Immature natural killer cell (primary cell): ENCODE measurements at regions not wholly inside any gene's neighbourhood (a gene's known extent, or its start where the extent isn't known, plus 50 kb on each side); places are given as distances from the start of the nearest gene placed in this dataset.
"Not testable (repeated sequence)": the region's sequence is repeated elsewhere in the genome, so short reads cannot be mapped to it uniquely, and the experiment has no call there.

Experiments used
- DNase-seq, 3 donors: peaks; one replicate each; pipeline ENCODE4 v3.0.0; 2022; ENCODE audit warnings: mixed read lengths in 1 of 3
- H3K27ac Mint-ChIP-seq, 6 donors: one replicate each; pipeline ENCODE4 v1.8.0; 2020; ENCODE audit warnings: mixed read lengths in 6 of 6, mild to moderate bottlenecking in 5 of 6, inconsistent platforms in 4 of 6, moderate library complexity in 3 of 6
- H3K27me3 Mint-ChIP-seq, 3 donors: one replicate each; pipeline ENCODE4 v1.8.0; 2020 to 2021; ENCODE audit warnings: low read depth in 3 of 3, mild to moderate bottlenecking in 3 of 3, mixed read lengths in 3 of 3, moderate library complexity in 3 of 3, inconsistent platforms in 1 of 3
- H3K36me3 Mint-ChIP-seq, 3 donors: one replicate each; pipeline ENCODE4 v1.8.0; 2020; ENCODE audit warnings: mixed read lengths in 3 of 3, inconsistent platforms in 2 of 3, mild to moderate bottlenecking in 2 of 3
- H3K4me1 Mint-ChIP-seq, 2 donors: one replicate each; pipeline ENCODE4 v1.8.0; 2020; ENCODE audit warnings: inconsistent platforms in 2 of 2, mild to moderate bottlenecking in 2 of 2, mixed read lengths in 2 of 2, moderate library complexity in 1 of 2
- H3K4me3 Mint-ChIP-seq, 5 donors: one replicate each; pipeline ENCODE4 v1.8.0; 2020; ENCODE audit warnings: mild to moderate bottlenecking in 5 of 5, mixed read lengths in 5 of 5, inconsistent platforms in 3 of 5, moderate library complexity in 3 of 5
- H3K9me3 Mint-ChIP-seq, 6 donors: one replicate each; pipeline ENCODE4 v1.8.0; 2020; ENCODE audit warnings: mild to moderate bottlenecking in 6 of 6, mixed read lengths in 6 of 6, inconsistent platforms in 4 of 6, moderate library complexity in 3 of 6

GRCh38 chr7:65239707-65240352, 133.8 kb upstream of the ZNF92 start:
- Mint-ChIP-seq H3K4me3 (peak overlapping the region; percentile 68 to 80 (median 76)), H3K27me3 (peaks cover 2 to 11% (median 4%) of the 10 kb centered on the region in 3 donors)

DNA sequence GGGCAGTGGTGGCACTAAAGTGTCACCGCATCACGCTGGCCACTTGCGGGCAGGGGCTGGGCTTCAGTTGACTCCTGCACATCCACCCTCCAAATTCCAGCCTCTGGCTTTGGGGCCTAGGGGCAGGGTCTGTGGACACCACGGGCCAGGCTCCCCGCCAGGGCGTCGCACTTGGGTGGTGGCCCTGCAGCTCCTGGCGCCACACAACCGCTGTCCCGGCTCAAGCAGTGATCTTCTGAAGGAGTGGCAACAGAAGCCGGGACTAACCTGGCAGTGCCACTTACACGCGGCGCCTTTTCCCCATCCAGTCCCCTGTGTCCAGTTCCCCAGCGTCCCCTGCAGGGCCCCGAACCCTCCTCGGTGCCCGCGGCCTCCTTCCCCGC, 134.3 kb upstream of the ZNF92 start:
- Mint-ChIP-seq H3K27me3 (peaks cover 2 to 9% (median 4%) of the 10 kb centered on the region in 3 donors), H3K9me3 (no peaks in the 10 kb centered on the region), H3K4me3 (peak overlapping the region in 4 of 5 donors; percentile 33 to 61 (median 46)), H3K27ac (no peak overlapping the region), H3K4me1 (peaks cover 20 to 21% of the 10 kb centered on the region in 2 donors), H3K36me3 (no peaks in the 10 kb centered on the region)
- no peak for DNase-seq

More at GRCh38 chr7:65239707-65240352, 133.8 kb upstream of the ZNF92 start:
- H3K36me3 Mint-ChIP-seq, result no peaks in the 10 kb centered on the region
- peaks cover 15% of the 10 kb centered on the region in 2 donors for H3K4me1 Mint-ChIP-seq
- no peaks in the 10 kb centered on the region for H3K9me3 Mint-ChIP-seq
- H3K27ac Mint-ChIP-seq, result peak overlapping the region in 1 of 6 donors; percentile 60
- peak in 1 of 3 donors; percentile 26 for DNase-seq

GRCh38 chr7:65238785-65239184, 134.9 kb upstream of the ZNF92 start:
- H3K27ac Mint-ChIP-seq, result no peak overlapping the region
- peaks cover 2 to 9% (median 4%) of the 10 kb centered on the region in 3 donors for H3K27me3 Mint-ChIP-seq
- peaks cover 26% of the 10 kb centered on the region in 2 donors for H3K4me1 Mint-ChIP-seq
- H3K9me3 Mint-ChIP-seq, result no peaks in the 10 kb centered on the region
- DNase-seq, result no peak
- no peaks in the 10 kb centered on the region for H3K36me3 Mint-ChIP-seq
- H3K4me3 Mint-ChIP-seq, result peak overlapping the region in 3 of 5 donors; percentile 33 to 58 (median 41)

DNA sequence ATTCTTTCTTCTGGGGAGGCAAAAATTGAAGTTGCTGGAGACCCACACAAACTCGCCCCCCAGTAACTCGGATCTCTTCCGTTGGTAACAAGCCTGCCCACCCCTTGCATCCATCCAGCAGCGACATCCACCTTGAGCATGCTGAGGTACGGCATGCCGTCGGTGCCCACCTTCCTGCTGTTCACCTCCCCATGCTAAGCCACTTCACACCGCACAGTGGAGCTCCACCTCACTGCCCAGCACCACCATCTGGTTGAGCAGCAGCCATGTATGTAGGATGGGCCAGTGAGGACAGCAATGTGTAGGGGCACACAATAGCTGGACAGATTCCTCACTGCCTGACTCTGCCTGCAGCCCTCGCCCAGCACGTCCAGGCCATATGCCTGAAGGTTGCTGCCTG, 138.1 kb upstream of the ZNF92 start:
- Mint-ChIP-seq H3K27me3 (peaks cover 0 to 4% (median 0%) of the 10 kb centered on the region in 3 donors), H3K9me3 (no peaks in the 10 kb centered on the region), H3K27ac (peak overlapping the region in 3 of 6 donors; percentile 8 to 78 (median 50)), H3K4me3 (peak overlapping the region in 3 of 5 donors; percentile 2 to 71 (median 48)), H3K36me3 (no peaks in the 10 kb centered on the region), H3K4me1 (peaks cover 45 to 46% of the 10 kb centered on the region in 2 donors)
- DNase-seq, result no peak

- peak overlapping the region in 3 of 6 donors; percentile 8 to 78 (median 41) for H3K27ac Mint-ChIP-seq
- H3K27me3 Mint-ChIP-seq, result no peaks in the 10 kb centered on the region
- H3K4me1 Mint-ChIP-seq, result peaks cover 45 to 46% of the 10 kb centered on the region in 2 donors
- peak overlapping the region; percentile 39 to 76 (median 62) for H3K4me3 Mint-ChIP-seq
- H3K9me3 Mint-ChIP-seq, result no peaks in the 10 kb centered on the region
- DNase-seq, result peak in 2 of 3 donors; percentile 24 to 52
- H3K36me3 Mint-ChIP-seq, result no peaks in the 10 kb centered on the region
Observed at GRCh38 chr7:65233409-65234034, 140.1 kb upstream of the ZNF92 start.

- peaks cover 34 to 35% of the 10 kb centered on the region in 2 donors for H3K4me1 Mint-ChIP-seq
- no peak for DNase-seq
- H3K27me3 Mint-ChIP-seq, result peaks cover 0 to 1% (median 0%) of the 10 kb centered on the region in 3 donors
- no peaks in the 10 kb centered on the region for H3K9me3 Mint-ChIP-seq
- H3K36me3 Mint-ChIP-seq, result no peaks in the 10 kb centered on the region
- H3K4me3 Mint-ChIP-seq, result no peak overlapping the region
- H3K27ac Mint-ChIP-seq, result no peak overlapping the region
Observed at GRCh38 chr7:65230231-65230630, 143.4 kb upstream of the ZNF92 start.

DNA sequence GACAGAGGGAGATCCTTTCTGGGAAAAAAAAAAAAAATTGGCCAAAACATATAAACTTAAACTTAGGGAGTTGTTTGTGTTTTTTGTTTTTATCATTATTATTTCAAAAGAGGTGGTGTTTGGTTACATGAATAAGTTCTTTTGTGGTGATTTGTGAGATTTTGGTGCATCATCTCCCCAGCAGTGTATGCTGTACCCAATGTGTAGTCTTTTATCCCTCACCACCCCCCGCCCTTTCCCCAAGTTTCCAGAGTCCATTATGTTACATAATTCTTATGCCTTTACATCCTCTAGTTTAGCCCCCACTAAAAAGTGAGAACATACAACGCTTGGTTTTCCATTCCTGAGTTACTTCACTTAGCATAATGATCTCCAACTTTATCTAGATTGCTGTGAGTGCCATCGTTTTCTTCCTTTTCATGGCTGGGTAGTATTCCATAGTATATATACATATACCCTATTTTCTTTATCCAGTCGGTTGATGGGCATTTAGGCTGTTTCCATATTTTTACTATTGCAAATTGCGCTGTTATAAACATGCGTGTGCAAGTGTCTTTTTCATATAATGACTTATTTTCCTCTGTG, 148.1 kb upstream of the ZNF92 start:
- Mint-ChIP-seq H3K27me3 (peaks cover 0 to 3% (median 0%) of the 10 kb centered on the region in 3 donors), H3K27ac (peak overlapping the region in 1 of 6 donors; percentile 34), H3K4me3 (no peak overlapping the region), H3K36me3 (no peaks in the 10 kb centered on the region), H3K9me3 (no peaks in the 10 kb centered on the region), H3K4me1 (no peaks in the 10 kb centered on the region)
- DNase-seq, result no peak

DNA sequence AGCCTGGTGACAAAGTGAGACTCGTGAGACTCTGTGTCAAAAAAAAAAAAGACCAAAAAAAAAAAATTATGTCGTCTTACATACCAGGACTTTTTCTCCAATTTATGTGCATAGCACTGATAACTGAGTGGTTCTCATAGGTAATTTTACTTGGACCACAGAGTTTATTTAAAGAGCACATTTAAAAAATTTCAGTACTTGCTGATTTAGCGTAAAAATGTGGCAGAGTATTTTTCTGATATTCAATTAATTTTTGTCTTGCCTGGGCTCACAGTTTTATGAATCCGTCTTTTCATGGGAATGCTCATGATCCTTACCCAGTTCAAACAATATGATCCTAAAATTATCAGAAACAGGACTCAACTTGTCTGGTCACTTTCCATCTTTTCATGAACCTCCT, 151.0 kb upstream of the ZNF92 start:
- Mint-ChIP-seq H3K9me3 (no peaks in the 10 kb centered on the region), H3K27ac (peak overlapping the region in 1 of 6 donors; percentile 31), H3K27me3 (peaks cover 0 to 3% (median 0%) of the 10 kb centered on the region in 3 donors), H3K4me1 (peaks cover 0 to under 1% of the 10 kb centered on the region in 2 donors), H3K36me3 (no peaks in the 10 kb centered on the region), H3K4me3 (no peak overlapping the region)
- no peak for DNase-seq

GRCh38 chr7:65221683-65222082, 152.0 kb upstream of the ZNF92 start:
- Mint-ChIP-seq H3K9me3 (no peaks in the 10 kb centered on the region), H3K4me3 (no peak overlapping the region), H3K27me3 (peaks cover 0 to 3% (median 0%) of the 10 kb centered on the region in 3 donors), H3K4me1 (peaks cover 0 to 2% of the 10 kb centered on the region in 2 donors), H3K36me3 (no peaks in the 10 kb centered on the region), H3K27ac (peak overlapping the region in 1 of 6 donors; percentile 23)
- DNase-seq, result no peak

- H3K27ac Mint-ChIP-seq, result peak overlapping the region in 2 of 6 donors; percentile 29 to 35
- no peak for DNase-seq
- H3K36me3 Mint-ChIP-seq, result no peaks in the 10 kb centered on the region
- no peak overlapping the region for H3K4me3 Mint-ChIP-seq
- peaks cover 0 to 3% (median 1%) of the 10 kb centered on the region in 3 donors for H3K27me3 Mint-ChIP-seq
- peaks cover 0 to 4% of the 10 kb centered on the region in 2 donors for H3K4me1 Mint-ChIP-seq
- no peaks in the 10 kb centered on the region for H3K9me3 Mint-ChIP-seq
Observed at GRCh38 chr7:65219623-65220022, 154.0 kb upstream of the ZNF92 start.

- peak; percentile 51 to 70 (median 60) for DNase-seq
- peak overlapping the region in 2 of 5 donors; percentile 45 to 57 for H3K4me3 Mint-ChIP-seq
- H3K4me1 Mint-ChIP-seq, result peaks cover 0 to 4% of the 10 kb centered on the region in 2 donors
- H3K27ac Mint-ChIP-seq, result no peak overlapping the region
- no peaks in the 10 kb centered on the region for H3K36me3 Mint-ChIP-seq
- H3K9me3 Mint-ChIP-seq, result no peaks in the 10 kb centered on the region
- peaks cover 0 to 3% (median 1%) of the 10 kb centered on the region in 3 donors for H3K27me3 Mint-ChIP-seq
Observed at GRCh38 chr7:65216469-65216868, 157.2 kb upstream of the ZNF92 start.

DNA sequence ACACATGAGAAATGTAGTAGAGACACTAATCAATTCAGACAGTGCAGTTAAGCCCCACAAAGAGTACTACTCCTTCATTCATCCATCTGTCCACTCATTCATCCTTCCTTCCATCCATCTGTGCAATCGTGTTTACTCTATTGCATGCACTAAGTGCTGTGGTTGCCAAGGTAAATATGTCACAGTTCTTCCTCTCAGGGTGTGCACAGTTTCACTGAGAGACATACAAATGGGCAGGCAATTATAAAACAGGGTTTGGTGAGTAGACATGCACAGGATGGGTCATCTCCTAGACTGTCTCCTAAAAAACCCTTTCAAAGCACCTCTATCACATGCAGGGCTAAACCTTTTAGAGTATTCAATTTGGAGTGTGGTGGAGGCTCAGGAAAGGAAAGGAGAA, 160.4 kb upstream of the ZNF92 start:
- DNase-seq, H3K4me3 Mint-ChIP-seq, H3K36me3 Mint-ChIP-seq, H3K27ac Mint-ChIP-seq, H3K4me1 Mint-ChIP-seq, H3K9me3 Mint-ChIP-seq, H3K27me3 Mint-ChIP-seq: not testable (repeated sequence)

DNA sequence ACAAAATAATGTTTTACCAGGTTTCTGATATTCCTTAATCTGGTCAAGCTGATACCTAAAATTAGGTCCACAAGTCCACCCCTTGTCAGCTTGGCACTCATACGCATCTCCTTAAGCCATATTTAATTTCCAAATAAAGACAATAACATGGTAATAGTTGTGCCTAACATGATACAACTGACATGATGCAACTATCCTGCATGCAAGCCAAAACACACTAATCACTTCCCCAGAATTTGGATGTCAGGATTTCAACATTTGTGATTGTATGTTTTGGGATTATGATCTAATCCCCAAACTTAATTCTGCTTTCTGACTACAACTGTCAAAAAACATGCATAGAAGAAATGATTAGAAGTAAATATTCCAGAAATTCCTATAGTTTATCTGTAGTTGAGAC, 174.4 kb upstream of the ZNF92 start:
- H3K36me3 Mint-ChIP-seq, H3K4me1 Mint-ChIP-seq, H3K4me3 Mint-ChIP-seq: not testable (repeated sequence)

More for the DNA sequence above, 174.4 kb upstream of the ZNF92 start:
- not testable (repeated sequence) for H3K27ac Mint-ChIP-seq, DNase-seq, H3K27me3 Mint-ChIP-seq, H3K9me3 Mint-ChIP-seq
